NCI-H526 treated with DMSO at 0.1 percent for 48 hours (cell line): ENCODE measurements at regions not wholly inside any gene's neighbourhood (a gene's known extent, or its start where the extent isn't known, plus 50 kb on each side); places are given as distances from the start of the nearest gene placed in this dataset.
"Not testable (repeated sequence)": the region's sequence is repeated elsewhere in the genome, so short reads cannot be mapped to it uniquely, and the experiment has no call there.

Experiments used
- DNase-seq: peaks from one replicate; lab custom pipeline; 2025; lab: John Stamatoyannopoulos, UW

DNA sequence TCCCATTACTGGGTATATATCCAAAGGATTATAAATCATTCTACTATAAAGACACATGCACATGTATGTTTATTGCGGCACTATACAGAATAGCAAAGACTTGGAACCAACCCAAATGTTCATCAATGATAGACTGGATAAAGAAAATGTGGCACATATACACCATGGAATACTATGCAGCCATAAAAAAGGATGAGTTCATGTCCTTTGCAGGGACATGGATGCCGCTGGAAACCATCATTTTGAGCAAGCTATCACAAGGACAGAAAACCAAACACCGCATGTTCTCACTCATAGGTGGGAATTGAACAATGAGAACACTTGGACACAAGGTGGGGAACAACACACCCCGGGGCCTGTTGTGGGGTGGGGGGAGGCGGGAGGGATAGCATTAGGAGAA, 57.0 kb upstream of the NEUROD1 start:
- not testable (repeated sequence) for DNase-seq

DNA sequence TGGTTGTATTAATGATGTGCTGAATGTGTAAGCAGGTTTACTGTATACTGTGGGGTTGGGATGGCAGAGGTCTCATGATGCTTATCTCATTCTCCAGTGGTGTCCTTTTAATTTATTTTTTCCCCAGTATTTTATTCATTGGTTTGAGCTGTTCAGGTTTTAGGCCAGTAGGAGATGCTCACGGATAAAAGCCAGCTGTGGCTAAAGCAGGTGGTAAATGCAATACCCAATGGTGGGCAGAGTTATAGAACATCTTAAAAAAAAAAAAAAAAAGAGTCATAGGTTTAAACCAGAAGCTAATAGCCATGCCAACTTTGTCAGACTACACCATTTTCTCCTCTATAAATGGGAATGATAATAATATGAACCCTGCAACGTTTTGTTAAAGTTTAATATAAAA, 57.8 kb upstream of the NEUROD1 start:
- no peak for DNase-seq

DNA sequence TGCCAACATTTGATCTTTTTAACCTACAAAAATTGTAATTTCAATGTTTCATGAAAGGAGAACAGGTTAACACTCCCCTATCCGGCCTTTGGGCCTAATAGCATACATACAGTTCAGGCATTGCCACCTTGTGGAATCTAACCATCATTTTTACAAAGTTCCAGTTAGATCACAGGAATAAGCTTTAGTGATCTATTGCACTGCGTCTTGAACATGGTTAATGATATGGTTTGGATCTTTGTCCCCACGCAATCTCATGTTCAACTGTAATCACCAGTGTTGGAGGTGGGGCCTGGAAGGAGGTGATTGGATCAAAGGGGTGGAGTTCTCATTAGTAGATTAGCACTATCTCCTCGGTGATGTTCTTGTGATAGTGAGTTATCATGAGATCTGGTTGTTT, 58.2 kb upstream of the NEUROD1 start:
- DNase-seq: no peak

DNA sequence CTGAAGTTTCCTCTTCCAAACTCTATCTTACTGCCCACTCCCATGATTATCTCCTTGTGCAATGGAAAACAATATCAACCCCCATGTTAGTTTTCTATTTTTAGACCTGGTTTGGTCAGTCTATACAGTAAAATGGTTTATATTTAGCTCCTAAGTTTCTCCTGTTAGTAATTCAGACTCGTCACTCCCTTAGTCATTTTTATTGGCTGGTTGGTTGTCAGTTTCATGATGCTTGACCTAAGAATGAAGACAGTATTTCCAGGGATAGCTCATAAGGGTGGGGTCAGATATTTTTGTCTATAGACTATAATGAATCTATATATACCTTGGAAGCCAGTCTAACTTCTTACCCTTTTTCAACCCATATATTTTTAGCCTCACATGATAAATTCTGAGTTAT, 61.4 kb upstream of the NEUROD1 start:
- no peak for DNase-seq

DNA sequence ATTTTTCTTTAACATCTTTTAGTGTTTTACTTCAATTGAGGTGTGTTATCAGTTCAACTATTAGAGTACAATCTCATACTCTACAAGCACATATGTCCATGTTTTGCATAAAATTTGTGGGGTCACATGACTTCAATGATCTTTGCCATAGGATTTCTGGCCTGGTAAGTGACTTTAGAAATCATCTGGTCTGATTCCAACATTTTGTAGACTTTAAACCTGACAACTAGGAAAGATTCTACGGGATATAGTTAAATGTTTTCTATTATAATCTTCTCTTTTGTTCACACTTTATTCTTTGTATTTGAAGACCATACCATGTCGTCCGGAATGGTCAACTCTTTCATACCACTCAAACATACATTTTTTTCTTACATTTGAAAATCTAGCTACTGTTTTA, 62.0 kb upstream of the NEUROD1 start:
- no peak for DNase-seq

DNA sequence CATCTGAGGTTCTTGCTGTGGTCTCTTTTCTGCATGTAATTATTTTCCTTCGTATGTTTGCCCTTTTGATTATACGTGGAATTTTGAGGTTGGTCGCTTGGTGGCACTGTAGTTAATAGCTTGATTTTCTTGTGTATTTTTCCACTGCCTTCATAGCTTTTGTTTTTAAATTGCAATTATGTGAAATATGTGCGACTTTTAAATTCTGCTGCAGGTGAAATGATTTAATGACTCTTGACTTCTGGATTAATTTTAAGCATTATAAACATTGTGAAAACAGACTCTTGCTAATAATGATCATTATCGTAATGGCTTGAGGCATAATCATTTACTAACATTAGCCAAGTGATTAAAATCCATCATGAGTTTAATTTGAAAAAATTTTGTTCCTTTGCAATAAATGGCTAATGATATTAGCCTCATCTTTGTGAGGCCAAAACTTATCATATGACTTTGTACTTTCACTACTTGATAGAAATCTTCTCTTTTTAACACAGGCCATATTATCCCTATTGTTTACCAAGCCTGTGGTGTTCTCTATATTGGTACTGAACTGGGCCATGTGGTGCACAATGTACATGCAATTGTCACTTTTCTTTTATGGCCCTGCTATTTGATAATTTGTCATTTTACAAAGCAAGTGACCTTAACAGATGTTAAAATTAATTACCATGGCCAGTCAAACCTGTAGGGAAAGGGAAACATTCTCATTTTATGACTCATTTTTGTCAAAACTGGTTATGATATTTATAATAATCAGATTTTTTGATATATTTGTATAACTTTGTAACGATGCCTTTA, 62.8 kb upstream of the NEUROD1 start:
- peak; percentile 22 for DNase-seq

DNA sequence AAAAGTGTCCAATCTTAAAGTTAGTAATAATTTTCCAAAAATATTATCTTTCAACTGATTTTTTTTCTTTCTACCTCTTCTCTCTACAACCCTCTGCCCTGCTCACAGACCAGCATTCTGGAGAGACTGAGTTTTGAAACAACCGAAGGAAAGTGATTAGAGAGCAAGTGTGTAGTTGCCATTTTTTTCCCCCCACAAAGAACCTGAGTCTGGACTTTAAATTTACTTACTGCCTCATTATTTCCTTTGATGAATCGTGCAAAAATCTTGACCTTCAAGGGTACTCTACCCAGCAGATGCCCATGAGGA, 63.4 kb upstream of the NEUROD1 start:
- DNase-seq: no peak

DNA sequence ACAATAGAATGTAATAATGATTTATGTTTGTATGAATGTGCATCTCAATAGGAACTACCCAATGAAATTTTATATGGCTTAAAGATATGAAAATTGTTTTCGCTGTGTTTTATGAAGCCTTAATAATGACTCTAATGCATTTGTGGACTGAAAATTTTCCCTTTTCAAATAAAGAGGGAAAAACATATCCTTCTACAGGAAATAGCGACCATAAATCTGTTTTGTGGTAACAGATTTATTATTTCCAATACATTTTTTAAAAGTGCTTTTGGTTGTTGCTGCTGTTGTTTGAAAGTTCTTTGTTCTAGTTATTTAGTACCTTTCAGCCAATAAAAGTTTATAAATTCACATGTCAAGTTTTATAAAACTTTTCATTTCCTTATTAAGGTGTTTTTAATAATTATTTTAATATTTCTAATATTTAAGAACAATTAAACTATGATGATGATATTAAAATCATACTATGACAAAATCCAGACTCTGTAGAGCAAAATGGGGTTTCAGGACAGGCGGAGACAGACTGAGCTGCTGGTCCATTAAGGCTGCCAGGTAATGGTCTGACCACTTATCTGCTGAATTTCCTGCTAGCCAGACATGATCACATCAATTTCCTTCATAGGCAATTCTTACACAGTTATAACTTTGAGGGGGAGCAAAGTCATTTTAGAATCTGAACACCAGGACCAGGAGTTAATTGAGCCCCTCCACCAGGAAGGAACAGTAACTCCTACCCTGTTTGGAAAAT, 65.7 kb upstream of the NEUROD1 start:
- no peak for DNase-seq

DNA sequence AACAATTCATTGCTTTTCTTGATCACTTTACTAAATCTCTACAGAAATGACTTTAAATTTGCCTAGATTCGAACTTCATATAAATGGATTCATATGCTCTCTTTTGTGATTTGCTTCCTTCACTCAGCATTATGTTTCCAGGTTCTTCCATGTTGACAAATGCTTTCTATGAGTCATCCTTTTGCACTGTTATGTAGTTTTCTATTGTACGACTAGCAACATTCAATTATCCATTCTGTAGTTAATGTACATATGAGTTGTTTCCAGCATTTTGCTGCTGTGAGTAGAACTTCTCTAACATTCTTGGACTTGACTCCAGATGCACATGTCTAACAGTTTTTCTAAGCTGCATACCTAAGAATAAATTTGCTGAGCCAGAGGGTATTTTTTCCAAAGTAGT, 66.5 kb upstream of the NEUROD1 start:
- DNase-seq: no peak

DNA sequence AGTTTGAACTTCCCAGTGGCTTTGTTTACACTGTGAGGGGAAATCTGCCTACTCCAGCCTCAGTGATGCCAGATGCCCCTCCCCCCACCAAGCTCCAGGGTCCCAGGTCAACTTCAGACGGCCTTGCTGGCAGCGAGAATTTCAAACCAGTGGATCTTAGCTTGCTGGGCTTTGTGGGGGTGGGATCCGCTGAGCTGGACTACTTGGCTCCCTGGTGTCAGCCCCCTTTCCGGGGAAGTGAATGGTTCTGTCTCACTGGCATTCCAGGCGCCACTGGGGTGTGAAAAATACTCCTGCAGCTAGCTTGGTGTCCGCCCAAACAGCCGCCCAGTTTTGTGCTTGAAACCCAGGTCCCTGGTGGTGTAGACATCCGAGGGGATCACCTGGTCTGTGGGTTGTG, 70.0 kb upstream of the NEUROD1 start:
- no peak for DNase-seq

DNA sequence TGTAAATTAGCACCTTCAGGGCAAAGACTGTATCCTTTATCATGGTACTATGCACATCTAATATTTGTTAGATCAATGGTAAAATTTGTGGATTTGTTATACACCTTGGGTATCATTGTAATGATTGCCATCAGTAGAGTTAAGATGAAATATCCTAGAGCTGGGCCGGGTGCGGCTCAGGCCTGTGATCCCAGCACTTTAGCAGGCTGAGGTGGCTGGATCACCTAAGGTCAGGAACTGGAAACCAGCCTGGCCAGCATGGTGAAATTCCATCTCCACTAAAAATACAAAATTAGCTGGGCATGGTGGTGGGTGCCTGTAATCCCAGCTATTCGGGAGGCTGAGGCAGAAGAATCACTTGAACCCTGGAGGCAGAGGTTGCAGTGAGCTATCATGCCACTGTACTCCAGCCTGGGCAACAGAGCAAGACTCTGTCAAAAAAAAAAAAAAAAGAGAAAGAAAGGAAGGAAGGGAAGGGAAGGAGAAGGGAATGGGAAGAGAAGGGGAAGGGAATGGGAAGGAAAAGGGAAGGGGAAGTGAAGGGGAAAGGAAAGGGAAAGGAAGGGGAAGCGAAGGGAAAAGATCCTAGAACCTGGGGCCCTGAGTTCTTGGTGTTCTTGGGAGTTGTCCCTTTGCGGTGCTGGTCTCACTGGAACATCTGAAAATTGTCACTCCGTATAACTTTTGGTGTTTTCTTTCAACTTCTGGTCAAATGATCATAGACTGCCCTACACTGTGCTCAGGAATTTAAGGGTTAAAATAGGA, 71.1 kb upstream of the NEUROD1 start:
- no peak for DNase-seq

DNA sequence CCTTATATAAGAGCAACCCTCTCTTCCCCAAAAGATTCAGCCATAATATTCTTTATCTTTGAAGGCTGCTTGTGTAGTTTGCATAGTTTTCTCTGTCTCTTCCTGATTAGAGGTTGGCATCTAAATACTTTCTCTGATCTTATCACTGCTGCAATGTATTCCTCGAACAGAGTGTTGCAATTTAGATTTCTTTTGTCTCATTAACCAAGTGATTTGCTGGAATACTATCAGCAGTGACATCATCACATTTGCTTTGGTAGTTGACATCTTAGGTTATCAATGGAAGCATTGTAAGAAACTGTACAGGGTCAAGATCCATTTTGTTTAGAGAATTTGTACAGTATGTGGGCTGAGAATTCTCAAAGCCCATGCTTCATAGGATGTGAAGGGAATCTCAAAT, 72.0 kb upstream of the NEUROD1 start:
- DNase-seq: no peak

DNA sequence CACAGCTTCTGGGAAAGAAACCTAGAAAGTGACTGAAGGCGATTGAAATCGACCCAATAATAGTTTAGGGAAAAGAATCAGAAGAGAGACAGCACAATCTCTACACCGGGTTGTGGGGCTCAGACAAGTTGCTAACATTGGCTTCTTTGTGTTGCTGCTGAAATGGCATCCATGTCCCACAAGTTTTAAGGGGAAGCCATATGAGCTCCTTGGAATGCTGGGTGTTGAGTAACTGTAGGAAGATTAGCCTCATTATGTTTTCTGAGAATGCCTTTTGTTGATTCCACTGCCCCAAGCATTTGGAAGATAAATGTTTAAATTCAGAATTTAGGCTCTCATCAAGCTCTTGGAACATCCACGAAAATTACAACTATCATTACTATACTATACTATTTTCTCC, 73.4 kb upstream of the NEUROD1 start:
- no peak for DNase-seq

DNA sequence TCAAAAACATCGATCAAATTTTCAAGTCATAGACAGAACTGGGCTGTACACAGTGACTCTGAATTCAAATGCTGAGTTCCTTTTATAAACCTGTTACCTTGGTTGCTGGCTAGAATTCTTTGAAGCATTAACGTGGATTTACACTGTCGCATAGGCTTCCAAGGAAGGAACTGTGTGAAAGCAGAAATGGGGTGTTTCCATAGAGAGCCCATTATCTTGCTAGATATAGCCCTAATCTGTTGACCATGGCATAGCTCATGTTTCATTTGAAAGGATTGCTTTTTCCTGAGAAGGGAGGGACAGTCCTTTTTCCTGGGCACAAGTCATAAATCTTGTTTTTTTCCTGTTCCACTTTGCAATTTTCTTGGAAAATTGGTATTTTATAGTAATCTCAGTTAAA, 73.8 kb upstream of the NEUROD1 start:
- DNase-seq: no peak

DNA sequence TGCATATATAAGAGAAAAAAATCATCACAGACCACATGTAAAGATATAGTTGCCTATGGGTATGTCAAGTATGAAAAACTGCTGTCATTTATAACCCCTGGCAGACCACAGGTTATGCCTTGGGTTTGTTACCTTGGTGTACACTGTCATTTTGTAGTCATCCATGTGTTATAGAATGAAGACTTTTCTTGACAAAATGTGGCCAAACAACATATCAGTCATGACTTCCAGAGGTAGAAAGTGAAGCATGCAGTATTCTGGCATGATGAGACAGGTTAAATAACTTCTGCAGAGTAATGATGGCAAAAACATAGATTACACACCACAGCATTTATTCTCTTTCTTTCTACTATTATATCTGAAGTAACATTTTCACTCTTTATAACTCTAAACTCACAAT, 74.9 kb upstream of the NEUROD1 start:
- DNase-seq: no peak

DNA sequence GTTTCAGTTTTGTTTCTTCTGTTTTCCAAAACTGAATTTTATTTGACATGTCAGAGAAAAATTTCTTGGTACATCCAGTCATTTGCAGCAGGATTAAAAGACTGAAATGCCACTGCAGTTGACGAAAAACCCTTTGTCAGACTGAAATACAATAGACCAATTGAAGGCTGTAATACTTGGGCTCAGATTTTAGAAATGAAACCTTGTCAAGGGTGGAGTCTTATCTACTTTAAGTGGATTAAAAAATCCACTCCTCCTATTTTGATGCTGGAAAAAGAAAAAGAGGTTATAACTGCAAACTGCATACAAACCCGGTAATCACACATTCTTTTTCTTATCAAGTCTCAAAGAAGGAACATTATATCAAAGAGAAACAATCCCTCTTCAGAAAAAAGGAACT, 80.2 kb upstream of the NEUROD1 start:
- DNase-seq: no peak

DNA sequence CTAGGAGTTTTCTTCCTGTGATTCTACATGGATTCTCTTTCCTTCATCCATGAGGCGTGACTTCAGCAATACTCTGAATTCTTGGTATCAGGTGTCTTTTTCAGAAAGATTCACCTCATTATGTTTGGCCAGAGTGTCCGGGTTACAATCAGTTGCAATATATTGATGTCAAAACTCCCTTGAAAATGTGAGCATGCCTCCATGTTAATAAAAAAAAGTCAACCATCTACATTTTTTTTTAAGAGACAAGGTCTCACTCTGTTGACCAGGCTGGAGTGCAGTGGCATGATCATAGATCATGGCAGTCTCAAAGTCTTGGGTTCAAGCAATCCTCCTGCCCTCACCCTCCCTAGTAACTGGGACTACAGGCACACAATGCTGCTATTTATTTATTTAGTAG, 80.9 kb upstream of the NEUROD1 start:
- no peak for DNase-seq

DNA sequence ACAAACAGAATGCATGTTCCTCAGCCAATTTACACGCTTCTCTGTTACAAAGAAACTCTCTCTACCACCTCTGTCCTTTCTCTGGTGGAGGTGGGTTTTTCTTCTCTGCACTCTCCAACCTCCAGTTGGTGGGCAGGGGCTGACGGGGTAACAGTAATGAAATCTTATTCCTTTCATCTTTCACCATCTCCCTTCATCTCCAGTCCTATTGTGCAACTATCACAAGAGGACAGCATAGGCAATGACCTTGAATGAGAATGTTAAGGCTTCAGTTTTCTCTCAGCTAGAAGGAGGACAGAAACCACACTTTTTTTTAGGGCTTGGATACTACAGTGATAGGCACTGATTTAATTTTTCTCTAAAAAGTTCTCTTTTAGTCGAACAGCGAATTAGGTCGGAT, 81.7 kb upstream of the NEUROD1 start:
- DNase-seq: no peak

DNA sequence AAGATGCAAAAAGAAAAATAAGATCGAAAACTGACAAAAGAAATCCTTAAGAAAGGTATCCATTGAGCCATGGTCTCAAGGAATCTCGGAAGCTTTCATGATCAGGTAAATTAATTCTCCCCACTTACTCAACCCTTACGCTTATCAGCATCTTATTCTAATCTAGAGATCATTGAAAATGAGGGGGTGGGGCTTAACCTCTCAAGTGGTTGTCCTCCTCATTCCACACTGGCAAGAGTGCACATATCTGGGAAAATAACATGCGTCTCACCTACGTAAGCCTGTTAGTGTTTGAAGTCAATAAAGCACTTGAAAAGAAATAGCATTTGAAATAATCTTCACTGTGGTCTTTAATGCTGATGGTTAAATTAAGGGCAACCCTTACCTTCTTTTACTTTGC, 82.5 kb upstream of the NEUROD1 start:
- DNase-seq: no peak

DNA sequence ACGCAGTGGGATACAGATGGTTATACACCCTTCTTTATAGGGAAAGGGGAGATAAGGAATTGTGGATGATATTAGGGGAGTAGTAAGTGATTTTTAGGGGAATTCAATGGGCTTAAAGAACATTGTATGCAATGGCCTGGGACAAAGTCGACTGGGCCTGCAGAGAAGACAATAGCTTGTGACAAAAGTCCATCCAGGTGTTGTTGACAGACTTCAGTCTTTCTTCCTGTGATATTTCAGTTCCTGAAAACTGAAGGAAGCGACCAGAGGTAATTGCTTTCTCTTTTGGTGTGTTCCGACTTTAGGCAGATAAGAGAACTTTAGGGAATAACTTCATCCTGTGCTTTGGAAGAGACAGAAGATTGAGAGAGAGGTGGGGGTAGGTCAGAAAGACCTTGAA, 83.1 kb upstream of the NEUROD1 start:
- no peak for DNase-seq

DNA sequence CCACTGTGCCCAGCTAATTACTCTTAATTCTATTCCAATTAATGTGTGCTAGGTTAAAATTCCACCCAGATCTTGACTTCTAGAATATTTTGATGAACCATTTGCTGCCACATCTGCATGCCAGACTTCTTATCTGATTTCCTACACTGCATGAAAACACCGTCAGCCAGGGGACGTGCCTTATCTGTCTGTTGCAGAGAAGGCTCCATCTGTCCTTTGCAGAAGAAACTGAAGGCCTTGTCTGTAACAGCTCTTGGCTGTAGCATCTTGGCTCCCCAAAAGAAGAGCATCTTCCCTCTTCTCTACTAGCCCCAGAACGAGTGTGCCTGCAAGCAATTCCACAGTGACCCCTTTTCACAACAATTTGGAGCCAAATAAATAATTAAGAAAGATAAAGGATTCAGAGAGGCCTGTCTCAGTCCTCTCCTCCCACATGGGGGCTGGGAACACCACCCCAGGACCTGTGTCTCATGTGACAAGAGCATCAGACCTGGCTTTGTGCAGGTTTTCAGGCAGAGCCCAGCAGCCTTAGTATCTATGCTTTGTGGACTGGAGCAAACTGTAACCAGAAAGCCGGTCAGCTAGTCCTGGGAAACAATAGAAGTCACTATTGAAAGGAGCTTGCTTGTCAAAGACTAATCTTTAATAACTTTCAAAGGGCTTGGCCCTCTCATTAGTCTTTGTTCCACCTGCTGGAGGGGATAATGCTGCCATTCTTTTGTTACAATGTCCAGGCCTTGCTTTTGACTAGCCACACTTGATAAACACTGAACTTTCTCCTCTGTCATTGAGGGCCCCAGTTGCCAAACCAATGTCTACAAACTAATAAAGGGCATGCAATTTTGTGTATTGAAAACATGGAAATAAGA, 84.0 kb upstream of the NEUROD1 start:
- no peak for DNase-seq

DNA sequence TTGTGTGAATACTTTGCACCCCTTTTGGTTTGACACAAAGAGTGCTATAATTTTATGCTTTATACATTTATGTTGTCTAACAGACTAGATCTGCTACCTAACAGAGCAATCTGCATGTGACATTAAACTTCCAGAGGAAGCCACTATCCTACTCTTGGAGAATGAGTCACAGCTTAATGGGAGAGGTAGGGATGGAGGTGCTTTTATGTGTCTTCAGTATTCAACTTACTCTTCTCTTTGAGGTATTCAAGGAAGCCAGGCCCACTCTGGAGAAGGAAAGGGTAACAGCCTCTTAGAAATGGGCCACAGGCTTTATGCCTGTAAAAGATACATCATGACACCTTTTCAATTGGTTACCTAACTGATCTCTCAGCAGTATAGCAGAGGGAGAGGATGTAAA, 85.8 kb upstream of the NEUROD1 start:
- DNase-seq: no peak
